Omental fat pad (tissue), 3 donors: ENCODE measurements at regions not wholly inside any gene's neighbourhood (a gene's known extent, or its start where the extent isn't known, plus 50 kb on each side); places are given as distances from the start of the nearest gene placed in this dataset.
"Not testable (repeated sequence)": the region's sequence is repeated elsewhere in the genome, so short reads cannot be mapped to it uniquely, and the experiment has no call there.

ENCODE experiments used
- ATAC-seq: fragments of 150-250 bp; one replicate; pipeline ENCODE4 v1.9.1; 2016; ENCODE audit warnings: mild to moderate bottlenecking, moderate library complexity; ENCODE audit not compliant: low FRiP score
- DNase-seq: peaks from one replicate; pipeline ENCODE4 v3.0.0-alpha.2; 2019; ENCODE audit warnings: low spot score
- TF ChIP-seq, protein P1 (sequence below), 3 donors: fragments of 450-650 bp; IDR thresholded peaks; one replicate each; pipeline ENCODE4 v1.5.1; 2016 to 2017; ENCODE audit warnings: antibody characterized with exemption in 3 of 3, mild to moderate bottlenecking in 3 of 3, moderate library complexity in 2 of 3

- ATAC-seq (no peak), DNase-seq (no peak)
- TF ChIP-seq, protein P1, sequence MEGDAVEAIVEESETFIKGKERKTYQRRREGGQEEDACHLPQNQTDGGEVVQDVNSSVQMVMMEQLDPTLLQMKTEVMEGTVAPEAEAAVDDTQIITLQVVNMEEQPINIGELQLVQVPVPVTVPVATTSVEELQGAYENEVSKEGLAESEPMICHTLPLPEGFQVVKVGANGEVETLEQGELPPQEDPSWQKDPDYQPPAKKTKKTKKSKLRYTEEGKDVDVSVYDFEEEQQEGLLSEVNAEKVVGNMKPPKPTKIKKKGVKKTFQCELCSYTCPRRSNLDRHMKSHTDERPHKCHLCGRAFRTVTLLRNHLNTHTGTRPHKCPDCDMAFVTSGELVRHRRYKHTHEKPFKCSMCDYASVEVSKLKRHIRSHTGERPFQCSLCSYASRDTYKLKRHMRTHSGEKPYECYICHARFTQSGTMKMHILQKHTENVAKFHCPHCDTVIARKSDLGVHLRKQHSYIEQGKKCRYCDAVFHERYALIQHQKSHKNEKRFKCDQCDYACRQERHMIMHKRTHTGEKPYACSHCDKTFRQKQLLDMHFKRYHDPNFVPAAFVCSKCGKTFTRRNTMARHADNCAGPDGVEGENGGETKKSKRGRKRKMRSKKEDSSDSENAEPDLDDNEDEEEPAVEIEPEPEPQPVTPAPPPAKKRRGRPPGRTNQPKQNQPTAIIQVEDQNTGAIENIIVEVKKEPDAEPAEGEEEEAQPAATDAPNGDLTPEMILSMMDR (IDR thresholded peaks at IDR 0.05) = no peak
Measured at GRCh38 chr5:71929003-71929402, 178.3 kb upstream of the MAP1B start.

DNA sequence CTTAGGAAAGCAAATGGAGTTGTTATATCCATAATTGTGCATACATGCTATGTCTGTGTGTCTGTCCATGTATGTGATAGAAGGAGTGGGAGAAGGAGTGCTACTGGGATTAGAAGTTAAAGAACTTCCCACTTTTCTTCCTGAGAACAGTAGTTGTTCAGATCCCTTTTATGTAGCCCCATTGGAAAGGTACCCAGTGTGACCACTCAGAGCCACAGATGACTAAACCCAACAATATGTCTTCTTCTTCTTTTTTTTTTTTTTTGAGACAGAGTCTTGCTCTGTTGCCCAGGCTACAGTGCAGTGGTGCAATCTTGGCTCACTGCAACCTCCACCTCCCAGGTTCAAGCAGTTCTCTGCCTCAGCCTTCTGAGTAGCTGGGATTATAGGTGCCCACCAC is 176.7 kb upstream of the MAP1B start:
- DNase-seq, ATAC-seq: not testable (repeated sequence)

DNA sequence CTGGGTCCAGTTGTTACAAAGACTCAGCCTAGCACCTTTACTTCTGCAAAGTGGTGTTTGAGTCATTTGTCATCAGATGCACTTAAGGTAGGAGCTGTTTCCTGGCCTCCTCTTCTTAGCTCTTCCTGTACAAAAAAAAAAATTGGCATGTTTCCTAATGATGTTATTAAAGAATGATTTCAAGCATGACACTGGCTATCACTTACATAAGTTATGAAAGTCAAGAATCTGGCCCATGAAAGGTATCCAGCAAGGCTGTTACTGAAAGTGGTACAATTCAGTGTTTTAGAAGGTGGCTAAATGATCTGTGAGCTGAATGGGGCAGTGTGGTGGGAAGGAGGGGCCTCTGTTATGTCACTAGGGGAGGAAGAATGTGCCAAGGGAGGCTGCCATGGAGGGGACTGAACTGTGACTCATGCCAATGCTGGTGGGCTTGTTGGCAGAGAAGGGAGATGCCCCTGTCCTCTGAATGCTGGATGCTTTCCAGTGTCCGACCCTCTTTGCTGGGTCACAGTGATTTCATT is 175.1 kb upstream of the MAP1B start:
- ATAC-seq (peak; percentile 57), DNase-seq (no peak)
- TF ChIP-seq, protein P1 (IDR thresholded peaks at IDR 0.05) = no peak

DNA sequence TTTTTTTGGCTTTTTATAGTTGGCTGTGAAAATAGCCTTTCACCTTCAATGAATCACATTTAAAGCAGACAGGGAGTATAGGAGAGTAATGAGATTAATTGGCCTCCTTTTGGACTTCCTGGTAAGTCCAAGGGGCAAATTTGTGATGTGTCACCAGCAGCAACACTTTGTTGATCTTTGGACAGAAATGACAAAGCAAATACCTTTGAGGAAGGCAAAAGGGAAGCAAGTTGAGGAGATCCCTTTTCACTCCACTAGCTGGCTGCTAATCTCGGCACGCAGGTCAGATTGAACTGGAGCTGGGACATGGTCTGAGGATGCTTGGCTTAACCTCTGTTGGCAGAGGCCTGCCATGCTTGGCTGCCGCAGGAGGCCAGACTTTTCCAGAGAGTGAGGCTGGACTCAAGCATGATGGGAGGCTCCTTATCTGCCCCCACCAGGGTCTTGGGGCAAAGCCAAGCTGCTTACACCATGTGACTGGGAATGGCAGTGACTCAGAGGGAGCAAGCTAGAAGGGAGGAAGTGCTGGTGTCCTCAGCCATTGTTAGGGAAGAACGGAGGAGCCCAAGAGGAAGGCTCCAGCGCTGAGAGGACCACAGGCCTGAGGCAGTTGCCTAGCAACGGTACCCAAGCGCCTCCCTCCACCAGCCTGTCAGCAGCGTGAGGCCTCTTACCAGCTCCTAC is 174.5 kb upstream of the MAP1B start:
- DNase-seq (no peak), ATAC-seq (peak; percentile 85)
- TF ChIP-seq, protein P1 (IDR thresholded peaks at IDR 0.05) = no peak

- DNase-seq (no peak), ATAC-seq (no peak)
- TF ChIP-seq, protein P1 (IDR thresholded peaks at IDR 0.05) = no peak
Measured at GRCh38 chr5:71934322-71934721, 173.0 kb upstream of the MAP1B start.

- ATAC-seq = no peak
- TF ChIP-seq, protein P1 (IDR thresholded peaks at IDR 0.05) = no peak
- DNase-seq = no peak
Measured at GRCh38 chr5:71937921-71938698, 169.2 kb upstream of the MAP1B start.

DNA sequence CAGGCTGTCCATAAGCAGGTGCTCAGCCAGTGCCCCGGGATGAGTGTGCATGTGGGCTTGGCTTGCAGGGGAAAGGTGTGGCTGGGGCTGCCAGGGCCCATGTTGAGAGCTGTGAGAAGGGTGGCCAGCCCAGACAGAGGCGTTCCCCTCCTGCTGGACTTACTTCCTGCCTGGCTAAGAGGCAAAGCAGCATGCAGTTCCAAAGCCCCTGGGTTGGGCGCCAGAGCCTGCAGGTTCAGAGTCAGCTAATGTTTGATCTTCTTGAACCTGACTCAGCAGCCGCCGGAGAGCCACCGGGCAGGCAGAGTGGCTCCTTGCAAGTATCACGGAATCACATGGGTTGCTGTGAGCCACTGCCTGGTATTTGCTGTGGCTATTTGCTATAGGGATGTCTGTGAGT is 168.4 kb upstream of the MAP1B start:
- TF ChIP-seq, protein P1 (IDR thresholded peaks at IDR 0.05) = no peak
- ATAC-seq (no peak), DNase-seq (no peak)
